Fibroblast of the aortic adventitia (primary cell): ENCODE measurements at regions not wholly inside any gene's neighbourhood (a gene's known extent, or its start where the extent isn't known, plus 50 kb on each side); places are given as distances from the start of the nearest gene placed in this dataset.

Source experiments
- DNase-seq: peaks from one replicate; pipeline ENCODE4 v3.0.0-alpha.2; 2010; ENCODE audit warnings: low read depth
- H3K4me3 ChIP-seq: 2 replicates; pipeline ENCODE4 v1.5.1; 2011; ENCODE audit warnings: low read depth, mild to moderate bottlenecking, control low read depth, low read length, moderate library complexity
- TF ChIP-seq, protein P1 (sequence below): IDR thresholded peaks from 2 replicates; pipeline ENCODE4 v1.5.1; 2011; ENCODE audit warnings: mild to moderate bottlenecking, low read length, control low read depth, inconsistent platforms; ENCODE audit not compliant: insufficient read depth

GRCh38 chr9:95587021-95587964 is 70.5 kb upstream of the PTCH1 start:
- no peak for DNase-seq
- TF ChIP-seq, protein P1, sequence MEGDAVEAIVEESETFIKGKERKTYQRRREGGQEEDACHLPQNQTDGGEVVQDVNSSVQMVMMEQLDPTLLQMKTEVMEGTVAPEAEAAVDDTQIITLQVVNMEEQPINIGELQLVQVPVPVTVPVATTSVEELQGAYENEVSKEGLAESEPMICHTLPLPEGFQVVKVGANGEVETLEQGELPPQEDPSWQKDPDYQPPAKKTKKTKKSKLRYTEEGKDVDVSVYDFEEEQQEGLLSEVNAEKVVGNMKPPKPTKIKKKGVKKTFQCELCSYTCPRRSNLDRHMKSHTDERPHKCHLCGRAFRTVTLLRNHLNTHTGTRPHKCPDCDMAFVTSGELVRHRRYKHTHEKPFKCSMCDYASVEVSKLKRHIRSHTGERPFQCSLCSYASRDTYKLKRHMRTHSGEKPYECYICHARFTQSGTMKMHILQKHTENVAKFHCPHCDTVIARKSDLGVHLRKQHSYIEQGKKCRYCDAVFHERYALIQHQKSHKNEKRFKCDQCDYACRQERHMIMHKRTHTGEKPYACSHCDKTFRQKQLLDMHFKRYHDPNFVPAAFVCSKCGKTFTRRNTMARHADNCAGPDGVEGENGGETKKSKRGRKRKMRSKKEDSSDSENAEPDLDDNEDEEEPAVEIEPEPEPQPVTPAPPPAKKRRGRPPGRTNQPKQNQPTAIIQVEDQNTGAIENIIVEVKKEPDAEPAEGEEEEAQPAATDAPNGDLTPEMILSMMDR, result no peak
- H3K4me3 ChIP-seq, result no peak overlapping the region

DNA sequence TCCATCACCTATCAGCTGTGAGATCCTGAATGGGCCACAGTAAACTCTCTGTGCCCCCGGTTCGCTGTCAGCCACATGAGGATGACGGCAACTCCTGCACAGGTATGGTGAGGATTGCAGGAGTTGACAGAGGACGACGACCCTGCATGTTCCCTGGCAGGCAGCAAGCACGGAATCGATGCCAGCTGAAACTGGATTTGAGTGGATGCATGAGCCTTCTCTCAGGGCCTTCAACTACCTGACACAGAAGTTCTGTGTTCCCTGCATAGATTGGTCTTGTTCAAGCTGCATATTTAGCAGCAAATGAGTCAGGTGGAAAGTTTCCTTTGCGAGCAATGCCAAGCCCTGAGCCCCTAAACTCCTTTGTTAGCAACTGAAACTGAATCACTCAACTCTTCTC is 69.6 kb upstream of the PTCH1 start:
- no peak overlapping the region for H3K4me3 ChIP-seq
- no peak for DNase-seq
- TF ChIP-seq, protein P1, result no peak

GRCh38 chr9:95585824-95586223 is 69.1 kb upstream of the PTCH1 start:
- no peak overlapping the region for H3K4me3 ChIP-seq
- TF ChIP-seq, protein P1, result no peak
- DNase-seq, result no peak

- H3K4me3 ChIP-seq, result no peak overlapping the region
- DNase-seq, result no peak
- TF ChIP-seq, protein P1, result no peak
Measured at GRCh38 chr9:95584176-95584575, 67.4 kb upstream of the PTCH1 start.

- DNase-seq, result no peak
- H3K4me3 ChIP-seq, result no peak overlapping the region
- TF ChIP-seq, protein P1, result no peak
Measured at GRCh38 chr9:95581900-95582299, 65.1 kb upstream of the PTCH1 start.

DNA sequence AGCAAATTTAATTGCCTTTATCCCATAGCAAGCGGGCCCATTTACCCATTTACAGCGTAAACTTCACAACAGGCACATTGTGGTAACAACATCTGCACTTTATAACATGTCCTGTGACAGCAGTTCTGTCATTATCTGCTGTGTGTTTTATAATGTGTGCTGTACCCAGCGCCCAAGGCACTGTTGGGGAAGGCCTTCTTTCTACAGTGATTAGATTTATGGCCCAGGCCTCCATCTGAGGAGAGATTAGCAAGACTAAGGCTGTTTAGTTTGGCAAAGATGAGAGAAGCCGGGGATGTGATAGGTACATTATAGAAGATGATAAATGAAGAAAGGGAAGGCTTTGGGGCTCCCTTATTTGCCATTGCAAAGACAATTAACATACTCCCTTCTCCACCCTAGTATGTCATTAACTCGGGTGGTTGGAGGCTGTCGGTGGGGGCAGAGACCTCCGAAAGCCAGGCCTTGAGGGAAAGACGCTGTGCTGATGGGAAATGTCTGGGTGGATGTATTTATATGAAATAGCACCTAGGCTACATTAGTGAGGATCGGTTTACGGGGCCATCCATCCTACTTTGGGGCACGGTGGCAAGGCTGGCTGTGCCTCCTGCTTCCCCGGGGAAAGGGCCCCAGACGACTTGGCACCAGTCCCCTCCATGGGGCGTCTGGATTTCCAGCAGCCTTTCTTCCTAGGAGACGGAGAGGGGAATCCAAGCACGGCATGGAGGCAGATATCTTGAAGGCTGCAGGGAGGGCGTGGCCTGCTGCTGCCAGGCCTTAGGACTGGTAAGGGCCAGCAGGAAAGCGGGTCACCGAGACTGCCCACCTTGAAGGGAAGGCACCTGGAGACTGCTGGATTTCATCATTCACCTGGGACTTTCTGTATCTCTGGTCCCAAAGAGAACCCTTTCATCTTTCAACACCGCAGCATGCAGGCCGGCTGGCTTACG is 64.3 kb upstream of the PTCH1 start:
- DNase-seq, result no peak
- TF ChIP-seq, protein P1, result no peak
- no peak overlapping the region for H3K4me3 ChIP-seq
